Breast epithelium (tissue), 3 donors: ENCODE measurements at regions not wholly inside any gene's neighbourhood (a gene's known extent, or its start where the extent isn't known, plus 50 kb on each side); places are given as distances from the start of the nearest gene placed in this dataset.

Experiments used
- CTCF ChIP-seq, 3 donors: fragments of 450-650 bp; IDR thresholded peaks; one replicate each; pipeline ENCODE4 v1.5.1; 2016 to 2017; ENCODE audit warnings: antibody characterized with exemption in 3 of 3, mild to moderate bottlenecking in 3 of 3, moderate library complexity in 3 of 3
- POLR2A ChIP-seq: fragments of 450-650 bp; IDR thresholded peaks from one replicate; pipeline ENCODE4 v1.6.1; 2016; ENCODE audit warnings: antibody characterized with exemption, mild to moderate bottlenecking, moderate library complexity
- POLR2AphosphoS5 ChIP-seq, 3 donors: sonication (generic); formaldehyde crosslinking; IDR thresholded peaks; one replicate each; pipeline ENCODE4 v1.6.1; 2017; ENCODE audit warnings: antibody characterized with exemption in 3 of 3

GRCh38 chr4:110933341-110933740 is 310.5 kb upstream of the PITX2 start:
- TF ChIP-seq POLR2A, result no peak
- TF ChIP-seq CTCF (IDR thresholded peaks at IDR 0.05), result no peak
- TF ChIP-seq POLR2AphosphoS5 (IDR thresholded peaks at IDR 0.05), result no peak
